K562 (cell line): ENCODE measurements at regions not wholly inside any gene's neighbourhood (a gene's known extent, or its start where the extent isn't known, plus 50 kb on each side); places are given as distances from the start of the nearest gene placed in this dataset.

ENCODE experiments used
- BHLHE40 ChIP-seq: IDR thresholded peaks from 2 replicates; pipeline ENCODE4 v1.6.1; 2011; ENCODE audit warnings: low read length, improper control_type of control experiment
- CHD1 ChIP-seq: fragments of 200-600 bp; sonication (generic); IDR thresholded peaks from one replicate; pipeline ENCODE4 v1.6.1; 2012; ENCODE audit warnings: mild to moderate bottlenecking, moderate library complexity, low read length, inconsistent platforms
- CTCF ChIP-seq, 3 experiments: IDR thresholded peaks in 2 of 3; conservative IDR thresholded peaks in 1 of 3; 2 replicates each; pipeline ENCODE4 v1.5.1; 2011 to 2012; ENCODE audit warnings: low read length in 3 of 3, mild to moderate bottlenecking in 3 of 3, control low read depth in 2 of 3, improper control_type of control experiment in 1 of 3, inconsistent platforms in 1 of 3, low read depth in 1 of 3, mixed read lengths in 1 of 3, moderate library complexity in 1 of 3; ENCODE audit not compliant: insufficient read depth in 2 of 3
- E2F4 ChIP-seq: sonication (generic); formaldehyde crosslinking; IDR thresholded peaks from 2 replicates; pipeline ENCODE4 v1.8.0; 2022; ENCODE audit warnings: mild to moderate bottlenecking, low read depth, missing genetic modification reagents
- FOS ChIP-seq: IDR thresholded peaks from 3 replicates; pipeline ENCODE4 v1.6.1; 2011; ENCODE audit not compliant: insufficient read length; ENCODE audit errors: extremely low read depth
- KLF6 ChIP-seq: fragments of 250-450 bp; sonication (Bioruptor Pico); IDR thresholded peaks from 2 replicates; pipeline ENCODE4 v1.4.0; 2020; ENCODE audit warnings: mild to moderate bottlenecking, moderate library complexity, borderline replicate concordance
- MXI1 ChIP-seq: IDR thresholded peaks from 2 replicates; pipeline ENCODE4 v1.6.1; 2011; ENCODE audit warnings: low read depth, mild to moderate bottlenecking, improper control_type of control experiment, low read length
- PCBP1 ChIP-seq: fragments of 200-400 bp; formaldehyde crosslinking; IDR thresholded peaks from 2 replicates; pipeline ENCODE4 v1.6.1; 2018; ENCODE audit warnings: mild to moderate bottlenecking, low read depth, low read length; ENCODE audit not compliant: poor library complexity, severe bottlenecking
- PHF8 ChIP-seq: fragments of 200-600 bp; sonication (generic); IDR thresholded peaks from 2 replicates; pipeline ENCODE4 v1.6.1; 2012; ENCODE audit warnings: mixed run types, mild to moderate bottlenecking, inconsistent platforms, low read length, moderate library complexity, borderline replicate concordance
- POLR2AphosphoS5 ChIP-seq: IDR thresholded peaks from 2 replicates; pipeline ENCODE4 v1.6.1; 2011; ENCODE audit warnings: mild to moderate bottlenecking, low read depth, low read length, moderate library complexity; ENCODE audit not compliant: control insufficient read depth, insufficient read depth
- SFPQ ChIP-seq: fragments of 200-400 bp; formaldehyde crosslinking; IDR thresholded peaks from 2 replicates; pipeline ENCODE4 v1.6.1; 2017; ENCODE audit warnings: mild to moderate bottlenecking, low read depth, low read length, moderate library complexity
- TAF1 ChIP-seq: IDR thresholded peaks from 2 replicates; pipeline ENCODE4 v1.6.1; 2011; ENCODE audit warnings: mild to moderate bottlenecking, low read length, moderate library complexity; ENCODE audit not compliant: insufficient read depth, control insufficient read depth, severe bottlenecking; ENCODE audit errors: extremely low read depth
- ZNF766 ChIP-seq: fragments of 200-800 bp; sonication (Bioruptor generic); conservative IDR thresholded peaks from 2 replicates; pipeline ENCODE4 v1.6.1; 2016; ENCODE audit warnings: missing genetic modification characterization, missing compliant biosample characterization
- TF ChIP-seq, protein P1 (sequence below): sonication (generic); formaldehyde crosslinking; IDR thresholded peaks from 2 replicates; pipeline ENCODE4 v1.8.0; 2023; ENCODE audit warnings: missing genetic modification reagents, mild to moderate bottlenecking, borderline replicate concordance

DNA sequence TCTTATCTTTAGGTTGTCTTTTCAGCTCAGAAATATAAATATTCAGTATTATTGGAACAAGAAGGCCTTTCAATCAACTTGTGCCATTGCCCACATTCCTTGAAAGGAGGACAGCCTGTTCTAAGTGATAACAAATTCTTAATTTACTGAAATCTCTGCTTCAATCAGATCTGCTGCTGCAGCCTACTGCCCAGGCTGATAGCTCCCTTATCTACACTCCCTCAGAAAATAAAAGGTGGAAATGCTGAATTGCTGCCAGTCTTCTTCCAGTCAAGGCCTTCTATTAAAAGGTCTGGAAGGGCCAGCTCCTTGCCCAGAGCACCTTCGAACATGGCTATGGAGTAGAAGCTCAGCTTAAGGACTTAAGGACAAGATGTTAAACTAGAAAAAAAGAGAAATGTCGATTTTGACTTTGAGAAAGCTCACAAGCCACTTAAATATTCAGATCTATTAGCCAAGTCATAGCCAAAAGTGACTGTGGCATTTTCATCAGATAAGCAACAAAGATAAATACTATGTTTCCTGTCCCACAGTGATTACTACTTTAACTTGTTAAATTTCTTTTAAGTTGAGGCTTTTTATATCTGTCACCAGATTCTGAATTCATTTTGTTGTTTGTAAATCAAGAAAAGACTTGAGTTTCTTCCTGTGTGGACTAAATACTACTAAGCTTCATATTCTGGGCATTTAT, 480.5 kb upstream of the CBLB start:
- TF ChIP-seq PCBP1 (no peak), CHD1 (no peak), MXI1 (no peak), ZNF766 (no peak), E2F4 (CRISPR knock-in tag) (no peak), POLR2AphosphoS5 (no peak), KLF6 (no peak), FOS (no peak), CTCF (IDR thresholded peaks at IDR 0.05 in 2 of 3, conservative IDR thresholded peaks at IDR 0.05 in 1 of 3; ENCODE audit: insufficient read depth in 2 of 3, low read depth in 1 of 3, low read length in 3 of 3) (no peak), TAF1 (no peak), BHLHE40 (no peak), PHF8 (no peak), SFPQ (no peak)
- TF ChIP-seq, protein P1, sequence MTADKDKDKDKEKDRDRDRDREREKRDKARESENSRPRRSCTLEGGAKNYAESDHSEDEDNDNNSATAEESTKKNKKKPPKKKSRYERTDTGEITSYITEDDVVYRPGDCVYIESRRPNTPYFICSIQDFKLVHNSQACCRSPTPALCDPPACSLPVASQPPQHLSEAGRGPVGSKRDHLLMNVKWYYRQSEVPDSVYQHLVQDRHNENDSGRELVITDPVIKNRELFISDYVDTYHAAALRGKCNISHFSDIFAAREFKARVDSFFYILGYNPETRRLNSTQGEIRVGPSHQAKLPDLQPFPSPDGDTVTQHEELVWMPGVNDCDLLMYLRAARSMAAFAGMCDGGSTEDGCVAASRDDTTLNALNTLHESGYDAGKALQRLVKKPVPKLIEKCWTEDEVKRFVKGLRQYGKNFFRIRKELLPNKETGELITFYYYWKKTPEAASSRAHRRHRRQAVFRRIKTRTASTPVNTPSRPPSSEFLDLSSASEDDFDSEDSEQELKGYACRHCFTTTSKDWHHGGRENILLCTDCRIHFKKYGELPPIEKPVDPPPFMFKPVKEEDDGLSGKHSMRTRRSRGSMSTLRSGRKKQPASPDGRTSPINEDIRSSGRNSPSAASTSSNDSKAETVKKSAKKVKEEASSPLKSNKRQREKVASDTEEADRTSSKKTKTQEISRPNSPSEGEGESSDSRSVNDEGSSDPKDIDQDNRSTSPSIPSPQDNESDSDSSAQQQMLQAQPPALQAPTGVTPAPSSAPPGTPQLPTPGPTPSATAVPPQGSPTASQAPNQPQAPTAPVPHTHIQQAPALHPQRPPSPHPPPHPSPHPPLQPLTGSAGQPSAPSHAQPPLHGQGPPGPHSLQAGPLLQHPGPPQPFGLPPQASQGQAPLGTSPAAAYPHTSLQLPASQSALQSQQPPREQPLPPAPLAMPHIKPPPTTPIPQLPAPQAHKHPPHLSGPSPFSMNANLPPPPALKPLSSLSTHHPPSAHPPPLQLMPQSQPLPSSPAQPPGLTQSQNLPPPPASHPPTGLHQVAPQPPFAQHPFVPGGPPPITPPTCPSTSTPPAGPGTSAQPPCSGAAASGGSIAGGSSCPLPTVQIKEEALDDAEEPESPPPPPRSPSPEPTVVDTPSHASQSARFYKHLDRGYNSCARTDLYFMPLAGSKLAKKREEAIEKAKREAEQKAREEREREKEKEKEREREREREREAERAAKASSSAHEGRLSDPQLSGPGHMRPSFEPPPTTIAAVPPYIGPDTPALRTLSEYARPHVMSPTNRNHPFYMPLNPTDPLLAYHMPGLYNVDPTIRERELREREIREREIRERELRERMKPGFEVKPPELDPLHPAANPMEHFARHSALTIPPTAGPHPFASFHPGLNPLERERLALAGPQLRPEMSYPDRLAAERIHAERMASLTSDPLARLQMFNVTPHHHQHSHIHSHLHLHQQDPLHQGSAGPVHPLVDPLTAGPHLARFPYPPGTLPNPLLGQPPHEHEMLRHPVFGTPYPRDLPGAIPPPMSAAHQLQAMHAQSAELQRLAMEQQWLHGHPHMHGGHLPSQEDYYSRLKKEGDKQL (CRISPR knock-in tag): no peak
